Fibroblast of lung (primary cell): ENCODE measurements at regions not wholly inside any gene's neighbourhood (a gene's known extent, or its start where the extent isn't known, plus 50 kb on each side); places are given as distances from the start of the nearest gene placed in this dataset.
"Not testable (repeated sequence)": the region's sequence is repeated elsewhere in the genome, so short reads cannot be mapped to it uniquely, and the experiment has no call there.

Experiments
- DNase-seq, 2 donors: peaks; one replicate each; pipeline versions ENCODE4 v3.0.0 to v3.0.0-alpha.2; 2010; ENCODE audit warnings: low read depth in 2 of 2
- H2AFZ ChIP-seq: 2 replicates; pipeline ENCODE4 v1.5.1; 2012; ENCODE audit warnings: low read length, control low read depth, inconsistent platforms
- H3K27ac ChIP-seq: 2 replicates; pipeline ENCODE4 v1.5.1; 2011; ENCODE audit warnings: low read length, control low read depth; ENCODE audit not compliant: insufficient read depth
- H3K27me3 ChIP-seq: 2 replicates; pipeline ENCODE4 v1.5.1; 2011; ENCODE audit warnings: mild to moderate bottlenecking, low read length; ENCODE audit not compliant: control insufficient read depth, insufficient read depth
- H3K36me3 ChIP-seq: 2 replicates; pipeline ENCODE4 v1.5.1; 2011; ENCODE audit warnings: low read length; ENCODE audit not compliant: control insufficient read depth, insufficient read depth
- H3K4me1 ChIP-seq: 2 replicates; pipeline ENCODE4 v1.5.1; 2011; ENCODE audit warnings: low read length; ENCODE audit not compliant: control insufficient read depth, insufficient read depth; ENCODE audit errors: extremely low read depth
- H3K4me2 ChIP-seq: 2 replicates; pipeline ENCODE4 v1.5.1; 2011; ENCODE audit warnings: low read length, control low read depth; ENCODE audit not compliant: insufficient read depth; ENCODE audit errors: extremely low read depth
- H3K4me3 ChIP-seq, 4 experiments: fragments of 200-600 bp in 1 of 4; sonication (generic) in 1 of 4; replicated peaks in 1 of 4; 2 replicates each; pipeline ENCODE4 v1.5.1; 2011 to 2016; ENCODE audit warnings: low read length in 4 of 4, low read depth in 3 of 4, mild to moderate bottlenecking in 3 of 4, control low read depth in 2 of 4, inconsistent platforms in 1 of 4, mixed read lengths in 1 of 4; ENCODE audit not compliant: insufficient read depth in 1 of 4; ENCODE audit errors: control extremely low read depth in 1 of 4
- H3K79me2 ChIP-seq: 2 replicates; pipeline ENCODE4 v1.5.1; 2012; ENCODE audit warnings: mild to moderate bottlenecking, low read length, inconsistent platforms; ENCODE audit not compliant: control insufficient read depth, insufficient read depth
- H3K9ac ChIP-seq: 2 replicates; pipeline ENCODE4 v1.5.1; 2011; ENCODE audit warnings: mild to moderate bottlenecking, low read length, control low read depth; ENCODE audit not compliant: insufficient read depth
- H3K9me3 ChIP-seq: 2 replicates; pipeline ENCODE4 v1.5.1; 2012; ENCODE audit warnings: low read depth, low read length; ENCODE audit not compliant: control insufficient read depth, insufficient read depth
- H4K20me1 ChIP-seq: 2 replicates; pipeline ENCODE4 v1.5.1; 2011; ENCODE audit warnings: low read length; ENCODE audit not compliant: control insufficient read depth, insufficient read depth; ENCODE audit errors: extremely low read depth
- EZH2 ChIP-seq: IDR thresholded peaks from 2 replicates; pipeline ENCODE4 v1.5.1; 2012; ENCODE audit warnings: low read length, control low read depth, mild to moderate bottlenecking; ENCODE audit errors: missing control alignments
- TF ChIP-seq, protein P1 (sequence below), 2 donors: IDR thresholded peaks in 1 of 2; conservative IDR thresholded peaks in 1 of 2; 1 replicate in 1 of 2; 2 replicates in 1 of 2; pipeline ENCODE4 v1.5.1; 2011 to 2012; ENCODE audit warnings: low read length in 2 of 2, control low read depth in 1 of 2, inconsistent platforms in 1 of 2, low read depth in 1 of 2, mild to moderate bottlenecking in 1 of 2

DNA sequence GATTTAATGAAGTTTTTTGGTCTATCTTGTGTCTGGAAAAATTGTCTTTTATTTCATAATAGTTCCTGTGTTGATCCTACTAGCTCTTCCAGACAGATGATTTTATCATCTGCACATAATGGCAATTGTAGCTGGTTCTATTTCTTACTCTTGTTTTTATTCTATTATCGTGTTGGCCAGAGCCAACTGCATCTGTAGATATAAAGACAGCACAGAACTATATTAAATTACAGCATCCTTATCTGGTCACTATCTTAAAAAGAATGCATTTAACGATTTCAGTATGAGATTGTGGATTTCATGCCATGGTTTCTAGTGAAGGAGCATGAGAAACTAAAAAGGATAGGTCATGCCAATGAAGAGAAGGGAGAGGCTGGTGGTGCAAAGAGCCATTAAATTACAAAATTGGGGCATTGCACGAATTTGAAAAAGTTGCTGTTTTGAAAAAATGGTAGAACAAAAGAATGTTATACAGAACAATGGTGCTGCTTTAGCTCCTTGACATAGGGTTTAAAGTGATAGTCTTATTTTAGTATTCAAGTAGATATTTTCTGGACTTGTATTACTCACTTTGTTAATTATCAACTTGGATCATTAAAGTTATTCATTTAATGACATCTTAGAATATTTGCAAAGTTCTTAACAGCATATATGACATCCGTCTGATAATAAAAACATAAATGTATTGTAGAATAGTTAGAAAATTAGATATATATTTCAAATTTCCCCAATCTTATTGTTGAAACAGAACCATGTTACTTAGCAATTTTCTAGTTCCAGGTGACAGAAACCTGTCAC, 1250.3 kb downstream of the REEP3 start:
- no peak overlapping the region for H3K27ac ChIP-seq
- no peak overlapping the region for H3K4me3 ChIP-seq
- no peaks in the 10 kb centered on the region for H3K36me3 ChIP-seq
- H2AFZ ChIP-seq: no peak overlapping the region
- no peaks in the 10 kb centered on the region for H3K9me3 ChIP-seq
- no peak overlapping the region for H3K9ac ChIP-seq
- TF ChIP-seq, protein P1, sequence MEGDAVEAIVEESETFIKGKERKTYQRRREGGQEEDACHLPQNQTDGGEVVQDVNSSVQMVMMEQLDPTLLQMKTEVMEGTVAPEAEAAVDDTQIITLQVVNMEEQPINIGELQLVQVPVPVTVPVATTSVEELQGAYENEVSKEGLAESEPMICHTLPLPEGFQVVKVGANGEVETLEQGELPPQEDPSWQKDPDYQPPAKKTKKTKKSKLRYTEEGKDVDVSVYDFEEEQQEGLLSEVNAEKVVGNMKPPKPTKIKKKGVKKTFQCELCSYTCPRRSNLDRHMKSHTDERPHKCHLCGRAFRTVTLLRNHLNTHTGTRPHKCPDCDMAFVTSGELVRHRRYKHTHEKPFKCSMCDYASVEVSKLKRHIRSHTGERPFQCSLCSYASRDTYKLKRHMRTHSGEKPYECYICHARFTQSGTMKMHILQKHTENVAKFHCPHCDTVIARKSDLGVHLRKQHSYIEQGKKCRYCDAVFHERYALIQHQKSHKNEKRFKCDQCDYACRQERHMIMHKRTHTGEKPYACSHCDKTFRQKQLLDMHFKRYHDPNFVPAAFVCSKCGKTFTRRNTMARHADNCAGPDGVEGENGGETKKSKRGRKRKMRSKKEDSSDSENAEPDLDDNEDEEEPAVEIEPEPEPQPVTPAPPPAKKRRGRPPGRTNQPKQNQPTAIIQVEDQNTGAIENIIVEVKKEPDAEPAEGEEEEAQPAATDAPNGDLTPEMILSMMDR (conservative IDR thresholded peaks at IDR 0.05 in 1 of 2, IDR thresholded peaks at IDR 0.05 in 1 of 2; ENCODE audit: low read depth in 1 of 2, low read length in 2 of 2): no peak
- no peak overlapping the region for H3K4me2 ChIP-seq
- no peaks in the 10 kb centered on the region for H3K79me2 ChIP-seq
- no peaks in the 10 kb centered on the region for H4K20me1 ChIP-seq
- H3K4me1 ChIP-seq: no peaks in the 10 kb centered on the region
- H3K27me3 ChIP-seq: no peaks in the 10 kb centered on the region
- no peak for DNase-seq

DNA sequence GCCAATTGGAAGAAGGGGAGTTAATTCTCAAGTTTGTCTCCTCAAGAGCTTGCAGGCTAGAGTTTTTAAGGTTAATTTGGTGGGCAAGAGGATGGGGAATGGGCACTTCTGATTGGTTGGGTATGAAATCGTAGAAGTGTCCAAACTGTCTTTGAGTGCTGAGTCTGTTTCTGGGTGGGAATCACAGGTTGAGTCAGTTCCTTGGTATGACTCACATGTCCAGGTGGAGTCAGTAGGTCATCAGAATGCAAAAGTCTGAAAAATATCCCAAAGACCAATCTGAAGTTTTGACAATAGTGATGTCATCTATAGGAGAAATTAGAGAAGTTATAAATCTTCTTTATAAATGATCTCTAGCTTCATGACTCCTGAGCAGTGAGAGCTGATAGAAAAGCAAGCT, 1252.2 kb downstream of the REEP3 start:
- H3K36me3 ChIP-seq: no peaks in the 10 kb centered on the region
- no peaks in the 10 kb centered on the region for H4K20me1 ChIP-seq
- no peak for DNase-seq
- no peaks in the 10 kb centered on the region for H3K9me3 ChIP-seq
- H3K4me1 ChIP-seq: no peaks in the 10 kb centered on the region
- no peak for TF ChIP-seq EZH2
- TF ChIP-seq, protein P1 (conservative IDR thresholded peaks at IDR 0.05 in 1 of 2, IDR thresholded peaks at IDR 0.05 in 1 of 2; ENCODE audit: low read depth in 1 of 2, low read length in 2 of 2): no peak
- no peak overlapping the region for H2AFZ ChIP-seq
- H3K4me2 ChIP-seq: no peak overlapping the region
- no peak overlapping the region for H3K27ac ChIP-seq
- H3K79me2 ChIP-seq: no peaks in the 10 kb centered on the region
- no peak overlapping the region for H3K9ac ChIP-seq
- H3K4me3 ChIP-seq: no peak overlapping the region
- H3K27me3 ChIP-seq: no peaks in the 10 kb centered on the region

DNA sequence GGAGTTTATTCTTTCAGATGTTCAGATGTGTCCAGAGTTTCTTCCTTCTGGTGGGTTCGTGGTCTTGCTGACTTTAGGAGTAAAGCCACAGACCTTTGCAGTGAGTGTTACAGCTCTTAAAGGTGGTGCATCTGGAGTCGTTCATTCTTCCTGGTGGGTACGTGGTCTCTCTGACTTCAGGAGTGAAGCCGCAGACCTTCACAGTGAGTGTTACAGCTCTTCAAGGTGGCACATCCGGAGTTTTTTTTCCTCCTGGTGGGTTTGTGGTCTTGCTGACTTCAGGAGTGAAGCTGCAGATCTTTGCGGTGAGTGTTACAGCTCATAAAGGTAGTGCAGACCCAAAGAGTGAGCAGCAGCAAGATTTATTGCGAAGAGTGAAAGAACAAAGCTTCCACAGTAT, 1263.2 kb downstream of the REEP3 start:
- H3K79me2 ChIP-seq, H2AFZ ChIP-seq, H3K36me3 ChIP-seq, H3K4me3 ChIP-seq, H4K20me1 ChIP-seq, H3K27me3 ChIP-seq, DNase-seq, H3K4me2 ChIP-seq, H3K9me3 ChIP-seq, H3K27ac ChIP-seq, H3K4me1 ChIP-seq, H3K9ac ChIP-seq: not testable (repeated sequence)
